HG03469 (cell line): ENCODE measurements at regions not wholly inside any gene's neighbourhood (a gene's known extent, or its start where the extent isn't known, plus 50 kb on each side); places are given as distances from the start of the nearest gene placed in this dataset.

ENCODE experiments used
- ATAC-seq: cut with Tn5 transposase; IDR thresholded peaks from one replicate; pipeline ENCODE4 v1.9.1; 2021; ENCODE audit warnings: mild to moderate bottlenecking, moderate library complexity, moderate number of reproducible peaks; ENCODE audit not compliant: unreplicated experiment

GRCh38 chr12:92470608-92471021 is 232.2 kb upstream of the PLEKHG7 start:
- ATAC-seq = no peak

DNA sequence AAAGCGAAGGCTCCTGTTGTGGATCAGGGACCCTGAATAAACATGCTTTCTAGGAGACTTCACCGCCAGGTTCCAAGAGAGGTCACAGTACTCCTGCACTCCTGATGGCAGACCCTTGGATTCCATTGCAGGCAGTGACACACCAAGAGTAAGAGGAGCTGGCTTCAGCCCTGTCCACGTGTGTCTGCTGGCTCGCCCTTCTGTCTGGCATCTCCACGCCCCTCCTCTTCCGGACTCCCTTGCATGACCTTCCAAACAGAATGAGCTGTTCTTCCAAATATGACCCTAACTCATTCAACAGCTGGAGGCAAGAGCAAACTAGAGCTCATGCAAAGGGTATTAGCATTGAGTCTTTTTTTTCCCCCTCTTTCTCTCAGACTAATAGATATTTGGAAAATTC is 233.0 kb upstream of the PLEKHG7 start:
- ATAC-seq = no peak

DNA sequence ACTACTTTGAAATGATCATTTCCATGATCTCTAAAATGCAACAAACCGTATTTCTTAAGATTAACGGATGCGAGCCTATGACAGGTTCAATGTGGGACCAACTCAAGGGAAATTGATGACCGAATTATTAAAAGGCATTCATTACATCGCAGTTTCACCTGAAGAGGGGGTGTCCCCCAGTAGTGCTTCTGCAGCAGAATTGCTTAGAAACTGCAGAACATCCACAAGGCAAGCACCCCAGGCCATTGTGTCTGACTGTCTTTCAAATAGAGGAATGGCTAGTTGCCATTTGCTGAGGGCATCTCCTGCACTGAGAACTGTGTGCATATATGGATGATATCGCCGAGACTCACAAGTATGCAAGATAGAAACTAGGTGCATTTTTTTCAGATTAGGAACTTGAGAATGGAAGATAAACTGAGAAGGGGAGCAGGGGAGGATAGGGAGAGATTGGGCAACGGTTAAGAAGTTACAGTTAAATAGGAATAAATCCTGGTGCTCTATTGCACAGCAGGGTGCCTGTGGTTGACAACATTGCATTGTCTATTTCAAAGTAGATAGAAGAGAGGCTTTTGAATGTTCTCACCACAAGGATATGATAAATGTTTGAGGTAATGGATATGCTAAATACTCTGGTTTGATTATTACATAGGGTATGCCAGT is 234.3 kb upstream of the PLEKHG7 start:
- ATAC-seq = no peak

GRCh38 chr12:92467886-92468285 is 234.9 kb upstream of the PLEKHG7 start:
- no peak for ATAC-seq

GRCh38 chr12:92466391-92467305 is 236.1 kb upstream of the PLEKHG7 start:
- peak; percentile 17 for ATAC-seq

DNA sequence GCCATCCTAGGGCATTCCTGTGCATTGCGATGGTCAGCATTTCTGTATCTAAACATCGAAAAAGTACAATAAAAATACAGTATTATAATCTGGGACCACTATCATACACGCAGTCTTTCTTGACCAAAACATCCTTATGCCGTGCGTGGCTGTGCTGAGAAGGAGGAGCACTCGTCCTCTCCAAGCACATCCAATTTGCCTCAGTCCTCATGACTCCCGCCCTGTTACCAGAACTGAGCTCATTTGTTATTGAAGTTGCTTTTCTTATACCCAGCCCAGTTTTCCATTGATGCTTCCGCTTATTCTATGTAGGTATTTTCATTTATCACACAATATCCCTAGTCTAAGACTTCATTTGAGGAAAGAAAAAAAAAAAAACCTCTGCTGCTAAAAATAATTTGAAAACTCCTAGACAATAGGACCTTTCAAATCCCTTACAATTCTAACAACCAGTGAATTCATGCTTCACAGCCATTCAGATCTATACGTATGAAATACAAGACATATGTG is 236.9 kb upstream of the PLEKHG7 start:
- no peak for ATAC-seq

GRCh38 chr12:92464911-92465310 is 237.9 kb upstream of the PLEKHG7 start:
- ATAC-seq = no peak

DNA sequence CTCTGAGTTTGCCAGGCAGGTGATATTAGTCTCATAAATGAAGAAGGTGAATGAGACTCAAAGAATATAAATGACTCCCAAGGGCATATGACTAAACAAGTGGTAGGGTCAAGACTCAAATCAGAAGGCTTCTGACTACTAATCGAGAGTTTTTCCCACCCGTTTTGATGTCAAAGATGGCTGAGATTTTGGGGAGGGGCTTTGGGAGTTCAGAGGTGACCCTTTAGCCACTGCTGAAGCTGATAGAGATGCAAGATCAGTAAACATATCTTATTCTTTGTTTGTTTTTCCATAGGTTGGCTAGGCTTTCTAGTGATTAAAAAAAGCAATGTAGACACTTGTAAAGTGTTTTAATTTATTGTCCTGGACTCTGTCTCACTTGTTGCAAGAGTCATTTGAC is 239.6 kb upstream of the PLEKHG7 start:
- ATAC-seq = no peak

DNA sequence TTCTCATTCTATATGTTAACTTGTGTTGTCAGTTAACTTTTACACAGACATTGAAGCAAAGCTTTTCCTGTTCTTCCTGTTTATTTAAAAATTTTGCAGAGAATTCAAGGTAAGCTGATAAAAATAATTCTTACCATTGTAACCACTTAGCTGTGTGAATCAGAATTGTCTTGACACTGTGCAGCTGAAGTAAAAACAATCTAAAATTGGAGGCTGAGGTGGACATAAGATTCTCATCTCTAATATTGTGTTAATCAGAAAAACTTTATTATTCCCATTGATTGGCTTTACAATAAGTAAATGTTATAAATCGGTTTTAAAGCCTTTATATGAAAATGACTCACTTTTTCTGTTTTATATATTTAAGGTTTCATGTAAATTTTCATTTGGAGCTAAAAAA is 240.3 kb upstream of the PLEKHG7 start:
- no peak for ATAC-seq

DNA sequence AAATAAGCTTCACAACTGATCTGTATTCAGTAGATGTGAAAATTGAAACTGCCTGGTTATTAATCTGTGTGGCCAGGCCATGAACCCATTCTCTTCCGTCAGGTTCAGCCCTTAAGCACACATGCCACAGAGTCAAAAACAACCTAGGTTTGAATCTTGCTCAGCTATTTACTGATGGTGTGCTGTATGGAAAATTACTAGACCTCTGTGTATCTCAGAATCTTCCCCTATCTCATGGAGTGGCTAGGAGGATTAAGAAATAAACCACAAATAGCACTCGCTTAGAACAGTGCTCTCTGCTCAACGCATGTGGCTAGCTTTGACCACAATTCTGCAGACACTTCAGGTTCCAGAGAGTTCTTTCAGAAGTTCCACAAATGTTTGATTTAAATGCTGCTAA is 240.7 kb upstream of the PLEKHG7 start:
- ATAC-seq = peak; percentile 73

- ATAC-seq = no peak
Observed at GRCh38 chr12:92459850-92460249, 242.9 kb upstream of the PLEKHG7 start.

- no peak for ATAC-seq
Observed at GRCh38 chr12:92458996-92459395, 243.8 kb upstream of the PLEKHG7 start.

- ATAC-seq = no peak
Observed at GRCh38 chr12:92457458-92458180, 245.2 kb upstream of the PLEKHG7 start.

- ATAC-seq = no peak
Observed at GRCh38 chr12:92452763-92453162, 250.0 kb upstream of the PLEKHG7 start.

DNA sequence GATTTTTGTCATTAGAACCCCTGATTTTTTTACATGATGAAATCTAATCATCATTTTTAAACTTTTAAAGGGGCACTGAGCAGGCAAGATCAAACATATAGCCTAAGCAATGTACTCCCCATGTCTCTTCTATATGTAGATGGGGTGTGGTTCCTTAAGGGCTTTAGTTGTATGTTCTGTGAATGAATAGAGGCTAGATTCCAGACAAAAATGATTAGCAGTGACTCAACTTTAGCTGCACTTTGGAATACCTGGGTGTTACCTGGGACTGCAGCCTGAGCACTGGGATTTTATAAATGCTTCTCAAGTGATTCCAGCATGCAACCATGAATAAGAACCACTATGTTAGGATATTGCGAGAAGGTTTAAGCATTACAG is 256.7 kb upstream of the PLEKHG7 start:
- no peak for ATAC-seq

GRCh38 chr12:92445253-92446082 is 257.3 kb upstream of the PLEKHG7 start:
- ATAC-seq = peak; percentile 79

- ATAC-seq = peak; percentile 26
Observed at GRCh38 chr12:92444763-92445162, 258.0 kb upstream of the PLEKHG7 start.

DNA sequence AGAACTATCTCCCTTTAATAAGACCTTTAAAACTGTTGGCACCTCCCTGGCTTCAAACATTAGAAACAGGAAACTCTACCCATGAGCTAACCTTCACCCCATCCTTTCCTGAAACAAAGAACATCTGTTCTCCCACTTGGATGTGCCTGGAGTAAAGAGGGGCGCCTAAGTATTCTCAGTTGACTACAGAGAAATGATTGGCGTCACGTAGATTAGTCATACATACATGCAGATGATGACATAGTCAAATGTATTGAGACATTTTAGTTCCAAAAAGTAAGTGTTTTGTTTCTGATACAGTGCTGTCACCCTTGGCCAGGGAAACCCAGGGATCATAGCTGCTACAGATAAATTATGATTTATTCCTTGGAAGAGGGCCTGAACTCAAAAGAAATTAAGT is 260.0 kb upstream of the PLEKHG7 start:
- no peak for ATAC-seq

GRCh38 chr12:92440072-92440471 is 262.7 kb upstream of the PLEKHG7 start:
- ATAC-seq = no peak

- ATAC-seq = no peak
Observed at GRCh38 chr12:92439420-92439805, 263.4 kb upstream of the PLEKHG7 start.
